ENCODE measurements at regions not wholly inside any gene's neighbourhood (a gene's known extent, or its start where the extent isn't known, plus 50 kb on each side); places are given as distances from the start of the nearest gene placed in this dataset.

GRCh38 chr15:94673801-94674200 is 442.4 kb downstream of the MCTP2 start:
- no peak overlapping the region for H3K27ac ChIP-seq
- no peaks in the 10 kb centered on the region for H3K27me3 ChIP-seq (ENCODE audit: low read depth)
- H3K4me3 ChIP-seq, result peak overlapping the region; percentile 15
- no peaks in the 10 kb centered on the region for H3K9me3 ChIP-seq
- DNase-seq (no peak), ATAC-seq (no peak)
- no peak for TF ChIP-seq CTCF (IDR thresholded peaks at IDR 0.05)
- intact Hi-C loops (cut with DNase I), result no loop called here
- H3K4me1 ChIP-seq, result peaks cover 27% of the 10 kb centered on the region
- H3K36me3 ChIP-seq, result no peaks in the 10 kb centered on the region

- intact Hi-C loops (cut with DNase I), result no loop called here
- ATAC-seq, result no peak
- Histone ChIP-seq H3K9me3 (no peaks in the 10 kb centered on the region), H3K27me3 (ENCODE audit: low read depth) (no peaks in the 10 kb centered on the region), H3K4me1 (peaks cover 27% of the 10 kb centered on the region), H3K4me3 (peak overlapping the region; percentile 15), H3K27ac (no peak overlapping the region), H3K36me3 (no peaks in the 10 kb centered on the region)
- no peak for DNase-seq
- TF ChIP-seq CTCF (IDR thresholded peaks at IDR 0.05), result no peak
Measured at GRCh38 chr15:94674296-94674695, 442.9 kb downstream of the MCTP2 start.

GRCh38 chr15:94677202-94677790 is 445.9 kb downstream of the MCTP2 start:
- peaks cover 4% of the 10 kb centered on the region for H3K4me1 ChIP-seq
- intact Hi-C loops (cut with DNase I), result no loop called here
- TF ChIP-seq CTCF (IDR thresholded peaks at IDR 0.05), result no peak
- H3K9me3 ChIP-seq, result no peaks in the 10 kb centered on the region
- no peaks in the 10 kb centered on the region for H3K36me3 ChIP-seq
- no peaks in the 10 kb centered on the region for H3K27me3 ChIP-seq (ENCODE audit: low read depth)
- no peak for ATAC-seq
- no peak overlapping the region for H3K4me3 ChIP-seq
- no peak for DNase-seq
- H3K27ac ChIP-seq, result no peak overlapping the region

- intact Hi-C loops (cut with DNase I), result no loop called here
- no peak overlapping the region for H3K27ac ChIP-seq
- H3K36me3 ChIP-seq, result no peaks in the 10 kb centered on the region
- H3K27me3 ChIP-seq (ENCODE audit: low read depth), result no peaks in the 10 kb centered on the region
- ATAC-seq (no peak), DNase-seq (no peak)
- H3K4me1 ChIP-seq, result no peaks in the 10 kb centered on the region
- H3K4me3 ChIP-seq, result no peak overlapping the region
- no peak for TF ChIP-seq CTCF (IDR thresholded peaks at IDR 0.05)
- H3K9me3 ChIP-seq, result no peaks in the 10 kb centered on the region
Measured at GRCh38 chr15:94682171-94682570, 450.8 kb downstream of the MCTP2 start.

GRCh38 chr15:94683902-94684301 is 452.5 kb downstream of the MCTP2 start:
- intact Hi-C loops (cut with DNase I), result no loop called here
- H3K27ac ChIP-seq, result no peak overlapping the region
- no peaks in the 10 kb centered on the region for H3K9me3 ChIP-seq
- DNase-seq (no peak), ATAC-seq (no peak)
- no peak overlapping the region for H3K4me3 ChIP-seq
- H3K36me3 ChIP-seq, result no peaks in the 10 kb centered on the region
- no peak for TF ChIP-seq CTCF (IDR thresholded peaks at IDR 0.05)
- no peaks in the 10 kb centered on the region for H3K27me3 ChIP-seq (ENCODE audit: low read depth)
- no peaks in the 10 kb centered on the region for H3K4me1 ChIP-seq

GRCh38 chr15:94691169-94691568 is 459.8 kb downstream of the MCTP2 start:
- H3K27me3 ChIP-seq (ENCODE audit: low read depth), result no peaks in the 10 kb centered on the region
- H3K36me3 ChIP-seq, result no peaks in the 10 kb centered on the region
- no peaks in the 10 kb centered on the region for H3K9me3 ChIP-seq
- no peak overlapping the region for H3K4me3 ChIP-seq
- no peaks in the 10 kb centered on the region for H3K4me1 ChIP-seq
- intact Hi-C loops (cut with DNase I), result no loop called here
- ATAC-seq, result no peak
- TF ChIP-seq CTCF (IDR thresholded peaks at IDR 0.05), result no peak
- no peak overlapping the region for H3K27ac ChIP-seq
- DNase-seq, result no peak

Data from lower lobe of right lung (tissue), 2 donors.